OCI-LY3 (cell line): ENCODE measurements at regions not wholly inside any gene's neighbourhood (a gene's known extent, or its start where the extent isn't known, plus 50 kb on each side); places are given as distances from the start of the nearest gene placed in this dataset.

Experiments used
- H2AFZ ChIP-seq: fragments of 200-600, 300-600 bp; shearing (Covaris generic); 2 replicates; pipeline ENCODE4 v1.6.0; 2014; ENCODE audit warnings: antibody characterized with exemption, low read depth, low read length
- H3K27ac ChIP-seq: fragments of 200-600, 300-600 bp; sonication (generic); 2 replicates; pipeline ENCODE4 v1.5.1; 2014; ENCODE audit warnings: mild to moderate bottlenecking, low read length, moderate library complexity, mixed read lengths
- H3K27me3 ChIP-seq: fragments of 200-600, 300-600 bp; sonication (generic); 2 replicates; pipeline ENCODE4 v1.6.1; 2014; ENCODE audit warnings: low read depth, low read length, mixed read lengths
- H3K36me3 ChIP-seq: fragments of 200-600, 300-600 bp; sonication (generic); replicated peaks from 2 replicates; pipeline ENCODE3; 2014; ENCODE audit warnings: low read depth, low read length, mixed read lengths
- H3K4me1 ChIP-seq: fragments of 300-600, 200-600 bp; sonication (generic); 2 replicates; pipeline ENCODE4 v1.6.1; 2014; ENCODE audit warnings: low read length, mixed read lengths
- H3K4me2 ChIP-seq: fragments of 200-600, 300-600 bp; sonication (generic); 2 replicates; pipeline ENCODE4 v1.6.1; 2014; ENCODE audit warnings: low read length, mixed read lengths
- H3K4me3 ChIP-seq: fragments of 300-600, 200-600 bp; sonication (generic); 2 replicates; pipeline ENCODE4 v1.5.1; 2014; ENCODE audit warnings: antibody characterized with exemption, mild to moderate bottlenecking, low read length, moderate library complexity
- H3K79me2 ChIP-seq: fragments of 300-600, 200-600 bp; shearing (Covaris generic); 2 replicates; pipeline ENCODE4 v1.6.1; 2014; ENCODE audit warnings: mild to moderate bottlenecking, low read length, mixed read lengths
- H3K9ac ChIP-seq: fragments of 300-600, 200-600 bp; shearing (Covaris generic); 2 replicates; pipeline ENCODE4 v1.6.0; 2014; ENCODE audit warnings: mild to moderate bottlenecking, low read length, moderate library complexity
- H3K9me3 ChIP-seq: fragments of 200-600, 300-600 bp; shearing (Covaris generic); 2 replicates; pipeline ENCODE4 v1.6.1; 2014; ENCODE audit warnings: low read length, mixed read lengths; ENCODE audit not compliant: insufficient read depth
- H4K20me1 ChIP-seq: fragments of 200-600, 300-600 bp; sonication (generic); 2 replicates; pipeline ENCODE4 v1.6.1; 2016; ENCODE audit warnings: low read length, mixed read lengths; ENCODE audit not compliant: insufficient read depth
- CTCF ChIP-seq: fragments of 200-600, 300-600 bp; sonication (generic); IDR thresholded peaks from 2 replicates; pipeline ENCODE4 v1.5.1; 2014; ENCODE audit warnings: antibody characterized with exemption, low read length, low read depth
- EZH2phosphoT487 ChIP-seq: fragments of 200-600 bp; shearing (Covaris generic); IDR thresholded peaks from 2 replicates; pipeline ENCODE4 v1.6.1; 2018; ENCODE audit warnings: antibody characterized with exemption, mixed run types, low read depth

- H3K9me3 ChIP-seq: no peaks in the 10 kb centered on the region
- H2AFZ ChIP-seq: no peak overlapping the region
- H3K27ac ChIP-seq: no peak overlapping the region
- no peaks in the 10 kb centered on the region for H3K4me1 ChIP-seq
- no peak overlapping the region for H3K4me2 ChIP-seq
- H3K27me3 ChIP-seq: peaks cover 24% of the 10 kb centered on the region
- TF ChIP-seq EZH2phosphoT487 (no peak), CTCF (no peak)
- H3K36me3 ChIP-seq: no peaks in the 10 kb centered on the region
- H3K79me2 ChIP-seq: no peaks in the 10 kb centered on the region
- no peak overlapping the region for H3K9ac ChIP-seq
- no peak overlapping the region for H3K4me3 ChIP-seq
- H4K20me1 ChIP-seq: no peaks in the 10 kb centered on the region
Measured at GRCh38 chr15:100759698-100760356, 119.8 kb upstream of the ALDH1A3 start.

GRCh38 chr15:100760357-100760903 is 119.2 kb upstream of the ALDH1A3 start:
- no peak overlapping the region for H3K27ac ChIP-seq
- H3K4me1 ChIP-seq: no peaks in the 10 kb centered on the region
- no peak for TF ChIP-seq CTCF
- no peak for TF ChIP-seq EZH2phosphoT487
- no peak overlapping the region for H2AFZ ChIP-seq
- H4K20me1 ChIP-seq: no peaks in the 10 kb centered on the region
- no peaks in the 10 kb centered on the region for H3K79me2 ChIP-seq
- H3K36me3 ChIP-seq: no peaks in the 10 kb centered on the region
- no peak overlapping the region for H3K4me3 ChIP-seq
- H3K27me3 ChIP-seq: peaks cover 20% of the 10 kb centered on the region
- H3K9me3 ChIP-seq: no peaks in the 10 kb centered on the region
- H3K4me2 ChIP-seq: no peak overlapping the region
- no peak overlapping the region for H3K9ac ChIP-seq

- TF ChIP-seq EZH2phosphoT487: no peak
- TF ChIP-seq CTCF: no peak
- Histone ChIP-seq H3K9me3 (no peaks in the 10 kb centered on the region), H3K4me3 (no peak overlapping the region), H3K4me2 (no peak overlapping the region), H3K79me2 (no peaks in the 10 kb centered on the region), H3K36me3 (no peaks in the 10 kb centered on the region), H4K20me1 (no peaks in the 10 kb centered on the region), H3K9ac (no peak overlapping the region), H3K4me1 (no peaks in the 10 kb centered on the region), H3K27ac (no peak overlapping the region), H3K27me3 (peaks cover 18% of the 10 kb centered on the region), H2AFZ (no peak overlapping the region)
Measured at GRCh38 chr15:100761290-100761935, 118.2 kb upstream of the ALDH1A3 start.

GRCh38 chr15:100762289-100762688 is 117.3 kb upstream of the ALDH1A3 start:
- Histone ChIP-seq H3K4me1 (no peaks in the 10 kb centered on the region), H3K4me3 (no peak overlapping the region), H4K20me1 (no peaks in the 10 kb centered on the region), H3K4me2 (no peak overlapping the region), H3K9me3 (no peaks in the 10 kb centered on the region), H3K27ac (no peak overlapping the region), H3K27me3 (peaks cover 17% of the 10 kb centered on the region), H3K9ac (no peak overlapping the region), H3K36me3 (no peaks in the 10 kb centered on the region), H3K79me2 (no peaks in the 10 kb centered on the region), H2AFZ (no peak overlapping the region)
- TF ChIP-seq EZH2phosphoT487: no peak
- no peak for TF ChIP-seq CTCF
